Kasumi-1 (cell line): ENCODE measurements at regions not wholly inside any gene's neighbourhood (a gene's known extent, or its start where the extent isn't known, plus 50 kb on each side); places are given as distances from the start of the nearest gene placed in this dataset.

Experiments used
- DNase-seq, 2 experiments: peaks; one replicate each; lab custom pipeline; 2025; lab: John Stamatoyannopoulos, UW

DNA sequence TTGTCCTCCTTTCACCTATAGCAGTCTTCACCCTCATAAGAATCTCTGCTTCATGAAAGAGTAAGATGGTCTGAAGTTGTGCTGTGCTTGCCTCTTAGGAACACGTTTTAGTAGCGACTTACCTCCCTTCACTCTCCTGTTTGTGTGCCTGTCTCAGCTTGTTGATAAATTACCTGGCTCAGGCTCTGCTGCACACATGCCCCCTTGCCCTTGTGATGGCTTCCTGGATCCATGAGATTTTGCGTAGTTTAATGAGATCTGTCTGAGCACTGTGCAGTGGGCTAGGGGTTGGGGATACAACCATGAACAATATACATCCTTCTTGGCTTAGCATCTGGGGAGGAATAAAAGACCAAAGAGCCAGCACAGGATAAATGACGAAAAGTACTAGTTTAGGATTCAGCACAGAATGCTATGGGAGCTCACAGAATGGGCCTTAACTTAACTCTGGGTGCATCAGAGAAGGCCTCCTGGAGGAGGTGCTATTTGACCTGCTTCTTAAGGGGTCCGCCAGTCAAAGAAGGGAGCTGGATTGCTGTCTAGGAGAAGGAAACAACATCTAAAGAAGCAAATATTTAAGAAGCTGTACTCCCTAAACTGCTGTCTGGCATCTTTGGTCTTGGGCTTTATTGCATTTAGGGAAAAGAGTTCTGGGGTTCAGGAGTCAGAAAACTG is 175.7 kb upstream of the PLXNA2 start:
- no peak for DNase-seq

- no peak for DNase-seq
Observed at GRCh38 chr1:208420696-208421095, 176.5 kb upstream of the PLXNA2 start.

DNA sequence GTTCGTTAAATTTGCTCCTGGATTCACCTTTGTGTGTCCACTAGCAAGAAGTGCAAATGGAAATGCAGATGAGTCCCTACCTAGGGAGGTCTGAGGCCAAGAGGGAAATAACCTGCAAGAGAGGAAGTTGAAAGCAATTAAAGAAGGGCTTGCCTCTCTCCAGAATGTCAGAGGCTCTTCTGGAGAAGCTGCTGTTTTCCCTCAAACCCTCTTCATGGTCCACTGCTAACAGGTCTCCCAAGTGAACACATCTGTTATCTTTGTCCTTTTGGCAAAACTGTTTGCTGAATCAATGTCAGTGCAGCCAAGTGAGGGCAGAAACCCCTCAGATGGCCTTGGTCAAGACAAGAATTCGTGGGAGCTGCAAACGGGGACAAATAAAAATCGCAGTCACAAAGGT is 177.3 kb upstream of the PLXNA2 start:
- no peak for DNase-seq

- DNase-seq: no peak
Observed at GRCh38 chr1:208423526-208423925, 179.3 kb upstream of the PLXNA2 start.

GRCh38 chr1:208425096-208425495 is 180.9 kb upstream of the PLXNA2 start:
- DNase-seq: no peak

- DNase-seq: no peak
Observed at GRCh38 chr1:208430220-208430619, 186.0 kb upstream of the PLXNA2 start.

DNA sequence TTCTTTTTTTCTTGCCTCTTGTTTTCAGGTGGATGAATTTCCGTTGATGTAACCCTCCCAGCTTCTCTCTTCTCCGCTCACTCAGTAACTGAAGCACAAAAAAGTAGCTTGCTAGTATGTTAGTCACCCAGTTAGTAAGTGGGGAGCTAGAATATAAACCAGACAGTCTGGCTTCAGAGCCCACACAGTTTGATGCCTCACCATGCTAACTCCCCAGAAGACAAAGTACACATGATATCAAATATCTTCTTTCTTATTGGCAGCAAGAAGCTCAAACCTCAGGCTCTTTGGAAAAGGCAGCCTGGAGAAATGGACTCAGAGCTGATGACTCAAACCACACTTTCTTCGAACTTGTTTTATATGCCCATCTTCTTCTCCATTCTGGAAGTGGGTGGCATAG is 187.5 kb upstream of the PLXNA2 start:
- no peak for DNase-seq

DNA sequence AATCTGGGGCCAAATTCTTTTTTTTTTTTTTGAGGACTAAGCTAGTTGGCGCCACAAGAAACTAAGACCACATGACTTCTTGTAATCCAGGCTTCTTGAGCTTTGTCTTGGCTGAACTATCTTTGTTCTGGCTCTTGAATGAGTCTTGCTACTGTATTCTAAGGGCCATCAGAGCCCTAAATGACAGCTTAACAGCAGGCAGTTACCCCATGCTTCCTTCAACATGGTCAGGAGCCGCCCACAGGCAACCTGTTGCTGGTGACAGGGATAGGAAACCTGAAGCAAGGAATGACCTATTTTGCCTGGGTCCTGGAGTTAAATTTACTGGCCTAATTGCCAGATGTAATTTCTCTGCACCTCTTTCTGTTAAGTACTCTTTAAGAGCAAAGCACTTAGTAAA is 188.2 kb upstream of the PLXNA2 start:
- DNase-seq: no peak

DNA sequence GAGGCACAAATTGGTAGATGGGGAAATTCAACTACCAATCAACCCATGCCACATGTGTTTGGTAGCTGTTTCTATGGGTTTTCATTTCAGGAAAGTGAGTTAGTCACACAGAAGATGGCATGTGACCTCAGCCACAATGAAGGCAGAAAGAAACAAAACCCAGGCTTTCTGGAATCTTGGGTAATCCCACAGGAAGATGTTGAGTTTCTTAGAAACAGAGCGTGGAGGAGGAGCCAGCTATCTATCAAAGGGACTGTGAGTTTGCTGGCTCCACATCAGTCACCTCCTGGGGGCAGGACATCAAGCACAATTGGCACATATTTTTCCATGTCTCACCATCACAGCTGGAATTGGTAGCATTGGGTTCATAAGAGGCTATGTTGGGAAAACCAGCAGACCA is 188.9 kb upstream of the PLXNA2 start:
- DNase-seq: no peak

GRCh38 chr1:208433971-208434370 is 189.8 kb upstream of the PLXNA2 start:
- DNase-seq: no peak

DNA sequence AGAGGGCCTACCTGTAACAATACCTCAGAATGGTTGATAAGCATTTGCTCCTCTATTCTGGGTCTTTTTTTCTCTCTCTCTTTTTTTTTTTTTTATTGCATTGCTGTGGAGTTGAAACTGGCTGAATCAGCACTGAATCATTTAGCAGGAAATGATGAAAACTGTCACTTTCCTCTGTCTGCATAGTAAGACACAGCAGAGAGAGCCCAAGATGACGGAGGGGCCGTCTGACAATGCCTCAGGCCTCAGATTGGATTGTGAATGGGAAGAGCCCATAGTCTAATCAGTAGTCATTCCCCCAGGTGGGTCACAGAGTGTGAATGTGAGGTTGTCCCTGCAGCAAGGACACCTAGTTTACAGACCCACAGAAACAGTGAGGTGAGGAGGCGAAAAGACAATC is 193.2 kb upstream of the PLXNA2 start:
- no peak for DNase-seq

DNA sequence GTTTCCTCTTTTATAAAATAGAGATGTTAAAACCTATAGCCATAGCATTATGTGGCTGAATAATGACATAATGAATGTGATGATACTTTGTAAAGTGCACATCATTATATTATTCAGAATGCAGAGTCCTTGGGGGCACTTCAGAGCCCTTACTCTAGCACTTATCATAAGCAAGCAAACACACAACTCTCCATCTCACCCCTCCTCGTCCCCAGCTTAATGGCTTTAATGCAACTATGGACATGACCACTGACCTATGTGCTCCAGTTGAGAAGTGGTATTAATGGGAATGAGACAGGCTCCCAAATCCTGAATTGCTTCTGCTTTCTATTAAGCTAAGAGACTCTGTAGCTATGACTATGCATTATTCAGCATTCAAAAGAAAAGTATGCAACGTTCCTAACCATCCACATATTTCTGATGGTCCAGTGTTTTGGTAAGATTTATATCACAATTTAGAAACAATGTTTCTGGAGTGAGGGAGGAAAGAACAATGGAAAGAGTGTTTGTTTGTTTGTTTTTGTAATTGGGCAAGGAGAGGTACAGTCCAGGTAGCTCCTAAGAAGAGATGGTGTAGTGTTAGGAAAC is 194.0 kb upstream of the PLXNA2 start:
- DNase-seq: no peak

- DNase-seq: no peak
Observed at GRCh38 chr1:208445758-208446203, 201.6 kb upstream of the PLXNA2 start.

DNA sequence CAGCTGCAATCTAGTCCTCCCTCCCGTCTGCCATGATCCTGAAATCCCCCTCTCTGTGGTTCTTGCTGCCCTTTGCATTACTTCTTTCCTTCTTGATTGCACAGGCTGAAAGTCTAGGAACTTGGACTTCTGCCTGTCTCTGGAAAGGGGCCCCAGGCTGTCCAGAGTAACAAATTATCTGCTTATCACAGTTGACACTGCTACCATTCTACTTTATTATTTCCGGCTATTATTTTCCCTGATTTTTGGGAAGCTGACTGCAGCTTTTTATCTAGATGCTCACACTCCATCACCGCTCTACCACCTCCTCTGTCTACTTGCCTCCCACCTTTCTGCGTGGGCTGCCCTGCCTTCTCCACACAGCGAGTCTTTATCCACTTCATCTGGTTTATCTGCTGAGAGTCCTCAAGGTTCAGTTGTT is 202.1 kb upstream of the PLXNA2 start:
- no peak for DNase-seq

GRCh38 chr1:208448425-208448824 is 204.2 kb upstream of the PLXNA2 start:
- DNase-seq: no peak

GRCh38 chr1:208449951-208450350 is 205.8 kb upstream of the PLXNA2 start:
- DNase-seq: no peak

DNA sequence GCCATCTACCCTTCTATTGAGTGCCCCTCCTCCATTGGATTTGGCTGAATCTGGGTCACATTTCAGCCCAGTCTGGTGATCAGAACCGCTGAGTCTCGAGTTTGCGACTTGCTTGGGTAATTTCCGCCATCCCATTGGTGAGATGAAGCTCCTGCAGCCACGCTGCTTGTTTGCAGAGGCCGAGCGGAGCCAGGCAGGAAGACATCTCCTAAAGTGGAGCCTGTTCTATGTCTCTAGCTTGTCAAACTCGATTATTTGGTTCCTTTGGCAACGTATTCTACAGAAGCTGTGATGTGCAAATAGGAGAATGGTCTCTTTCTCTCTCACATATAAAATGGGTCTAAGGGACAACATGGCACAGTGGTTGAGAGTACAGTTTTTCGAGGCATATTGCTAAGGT is 206.8 kb upstream of the PLXNA2 start:
- no peak for DNase-seq

GRCh38 chr1:208455821-208456220 is 211.6 kb upstream of the PLXNA2 start:
- no peak for DNase-seq

GRCh38 chr1:208456487-208456886 is 212.3 kb upstream of the PLXNA2 start:
- no peak for DNase-seq

GRCh38 chr1:208460823-208461222 is 216.6 kb upstream of the PLXNA2 start:
- DNase-seq: no peak

- peak in 1 of 2 experiments; percentile 19 for DNase-seq
Observed at GRCh38 chr1:208461680-208462079, 217.5 kb upstream of the PLXNA2 start.

- no peak for DNase-seq
Observed at GRCh38 chr1:208462761-208463160, 218.6 kb upstream of the PLXNA2 start.

- no peak for DNase-seq
Observed at GRCh38 chr1:208465266-208465665, 221.1 kb upstream of the PLXNA2 start.
